ENCODE measurements at regions not wholly inside any gene's neighbourhood (a gene's known extent, or its start where the extent isn't known, plus 50 kb on each side); places are given as distances from the start of the nearest gene placed in this dataset.
"Not testable (repeated sequence)": the region's sequence is repeated elsewhere in the genome, so short reads cannot be mapped to it uniquely, and the experiment has no call there.

DNA sequence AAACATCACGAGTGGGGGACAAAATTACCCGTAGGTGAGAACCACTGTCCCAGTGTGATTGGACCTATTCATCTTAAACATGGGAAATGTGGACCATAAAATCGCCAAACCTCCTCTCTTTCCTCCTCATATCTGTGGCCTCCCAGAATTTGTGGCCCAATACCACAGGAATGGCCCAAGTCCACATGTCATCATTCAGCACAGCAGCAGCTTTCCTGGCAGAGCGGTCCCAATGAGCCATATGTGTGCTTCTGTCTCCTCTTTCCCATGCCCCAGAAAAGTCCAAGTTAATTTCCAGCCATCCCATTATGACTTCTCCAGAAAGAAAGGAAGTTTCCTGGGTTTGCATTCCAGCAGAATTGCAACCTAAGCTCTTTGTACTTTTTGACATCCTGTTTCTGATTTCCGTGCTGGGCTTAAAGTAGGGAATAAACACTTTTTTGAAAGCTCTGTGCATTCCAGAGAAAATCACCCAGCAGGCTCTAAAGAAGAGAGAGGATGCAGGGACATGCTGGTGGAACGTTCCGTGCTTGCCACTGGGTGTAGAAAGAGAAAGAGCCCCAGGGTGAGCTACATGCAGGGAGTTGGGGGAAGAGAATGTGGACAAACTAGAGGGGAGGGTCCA is 259.4 kb upstream of the PROK2 start:
- no peak for DNase-seq (ENCODE audit: low read depth in 2 of 2, low spot score in 1 of 2)

DNA sequence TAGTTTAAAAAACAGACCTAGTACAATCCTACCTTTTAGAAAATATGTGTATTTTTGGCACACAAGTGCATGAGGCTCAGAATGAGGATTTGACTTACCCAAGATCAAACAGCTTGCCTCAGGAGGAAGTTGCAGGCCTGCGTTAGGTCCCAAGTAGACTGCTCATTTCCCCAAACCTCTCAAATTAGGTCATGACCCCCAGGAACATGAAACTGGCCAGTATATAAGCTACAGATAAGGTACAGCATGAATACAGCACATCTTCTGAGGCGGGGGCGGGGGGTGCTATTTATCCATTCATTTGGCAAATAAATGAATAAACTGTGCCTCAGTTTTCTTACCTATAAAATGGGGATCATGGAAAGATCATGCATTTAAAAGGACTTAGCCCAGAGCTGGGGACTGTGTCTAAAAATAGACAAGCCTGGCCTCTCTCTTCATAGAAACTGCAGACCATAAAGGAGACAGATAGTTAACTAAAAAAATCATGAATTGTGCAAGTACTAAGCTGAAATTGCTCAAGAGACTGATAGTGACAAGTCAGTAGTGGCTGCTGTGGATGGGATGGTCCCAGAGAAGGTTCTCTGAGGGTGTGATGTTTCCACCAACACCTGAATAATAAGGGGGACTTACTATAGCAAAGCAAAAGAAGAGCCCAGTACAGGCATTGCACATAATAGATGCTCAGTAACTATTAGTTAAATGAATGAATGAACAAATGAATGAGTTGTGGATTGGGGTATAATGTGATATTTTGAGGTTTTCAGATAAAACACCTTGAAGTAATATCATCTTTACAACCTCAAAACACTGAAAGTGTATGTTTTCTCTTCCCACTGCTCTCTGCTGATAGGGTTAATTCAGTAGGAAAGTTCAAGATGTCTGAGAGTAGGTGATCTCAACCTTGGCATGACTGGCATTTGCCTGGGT is 258.5 kb upstream of the PROK2 start:
- no peak for DNase-seq (ENCODE audit: low read depth in 2 of 2, low spot score in 1 of 2)

DNA sequence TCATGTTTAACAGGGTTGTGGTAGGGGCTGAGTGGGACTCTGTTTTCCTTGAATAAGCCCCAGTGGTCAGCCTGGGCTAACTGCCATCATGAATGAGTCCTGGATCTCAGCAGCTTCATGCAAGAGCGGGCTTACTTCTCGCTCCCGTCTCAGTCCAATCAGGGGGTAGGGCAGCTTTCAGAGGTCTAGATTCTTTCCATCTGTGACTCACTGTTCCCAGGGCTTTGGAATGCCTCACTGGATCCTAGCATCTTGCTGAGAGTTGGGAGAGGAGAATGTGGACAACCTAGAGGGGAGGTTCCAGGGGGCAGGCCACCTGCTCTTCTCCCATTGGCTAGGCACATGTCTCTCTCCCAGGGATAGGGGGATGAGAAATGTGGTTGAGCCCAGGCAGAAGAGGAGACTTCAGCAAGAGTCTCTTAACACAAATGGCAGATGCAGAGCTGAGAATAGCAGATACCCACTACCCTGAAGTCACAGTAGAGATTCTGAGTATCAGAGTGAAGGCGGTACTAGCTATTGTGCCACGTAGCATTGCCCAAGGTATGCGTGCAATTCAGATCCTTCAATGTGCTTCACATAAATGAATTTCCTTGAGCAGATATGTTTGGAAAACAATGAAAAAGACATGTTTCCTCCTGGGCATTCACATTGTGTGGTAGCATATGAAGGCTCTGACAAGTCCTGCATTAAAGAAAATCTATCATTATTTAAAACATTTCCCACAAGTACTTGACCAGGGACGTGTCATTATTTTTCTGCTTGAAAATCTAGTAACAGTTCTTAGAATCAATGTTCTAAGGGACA is 257.7 kb upstream of the PROK2 start:
- DNase-seq (ENCODE audit: low read depth in 2 of 2, low spot score in 1 of 2): no peak

DNA sequence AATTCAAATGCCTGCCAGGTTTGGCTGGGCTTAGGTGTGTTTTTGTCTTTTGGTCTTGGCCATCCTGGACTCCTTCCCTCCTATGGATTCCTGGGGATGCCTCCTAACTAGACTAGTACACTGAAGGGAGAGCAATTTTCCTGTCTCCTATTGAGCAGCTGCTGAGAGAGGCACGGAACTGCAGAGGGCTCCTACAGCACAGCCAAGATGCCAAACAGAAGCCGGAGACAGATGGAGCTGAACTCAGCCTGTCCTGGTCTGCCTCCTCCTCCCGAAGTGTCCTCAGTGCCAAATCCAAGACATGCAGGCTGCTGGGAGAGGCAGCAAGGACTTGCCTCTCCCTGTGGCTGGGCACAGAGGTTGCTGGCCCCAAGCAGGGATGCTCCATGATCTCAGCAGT is 256.6 kb upstream of the PROK2 start:
- no peak for DNase-seq (ENCODE audit: low read depth in 2 of 2, low spot score in 1 of 2)

DNA sequence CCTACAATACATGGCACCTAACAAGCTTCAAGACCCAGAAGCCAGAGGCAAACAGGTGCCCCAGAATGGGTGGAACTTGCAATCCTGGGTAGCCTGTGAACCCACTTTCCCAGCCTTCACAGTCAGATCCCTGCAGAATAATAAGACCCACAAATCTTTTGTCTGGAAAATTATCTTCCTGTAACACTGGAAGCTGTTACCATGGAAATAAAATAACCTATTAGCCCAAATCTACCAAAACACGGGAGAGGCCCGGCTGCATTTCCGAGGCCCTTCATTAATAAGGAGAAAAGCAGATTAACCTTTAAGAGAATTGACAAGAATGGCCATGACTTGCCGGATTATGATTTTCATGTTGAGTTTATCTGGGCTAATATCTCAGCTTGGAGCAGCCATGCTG is 256.1 kb upstream of the PROK2 start:
- no peak for DNase-seq (ENCODE audit: low read depth in 2 of 2, low spot score in 1 of 2)

DNA sequence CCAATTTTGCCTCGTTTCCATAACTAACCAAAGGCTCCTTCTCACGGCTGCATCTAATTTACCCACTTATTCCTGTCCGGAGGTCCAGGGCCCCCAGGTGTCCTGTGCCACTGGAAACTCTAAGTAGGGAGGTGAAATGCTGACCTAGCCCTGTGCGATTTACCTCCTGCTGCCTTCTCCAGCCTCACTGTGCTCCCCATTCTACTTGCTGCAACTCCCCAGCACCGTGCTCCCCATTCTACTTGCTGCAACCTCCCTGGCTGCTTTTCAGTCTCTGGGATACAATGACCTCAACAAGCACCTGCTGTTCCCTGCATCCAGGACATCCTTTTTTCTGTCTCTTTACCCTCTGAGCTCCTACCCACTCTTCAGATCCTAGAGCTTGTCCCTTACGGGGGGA is 254.7 kb upstream of the PROK2 start:
- DNase-seq (ENCODE audit: low read depth in 2 of 2, low spot score in 1 of 2): no peak

DNA sequence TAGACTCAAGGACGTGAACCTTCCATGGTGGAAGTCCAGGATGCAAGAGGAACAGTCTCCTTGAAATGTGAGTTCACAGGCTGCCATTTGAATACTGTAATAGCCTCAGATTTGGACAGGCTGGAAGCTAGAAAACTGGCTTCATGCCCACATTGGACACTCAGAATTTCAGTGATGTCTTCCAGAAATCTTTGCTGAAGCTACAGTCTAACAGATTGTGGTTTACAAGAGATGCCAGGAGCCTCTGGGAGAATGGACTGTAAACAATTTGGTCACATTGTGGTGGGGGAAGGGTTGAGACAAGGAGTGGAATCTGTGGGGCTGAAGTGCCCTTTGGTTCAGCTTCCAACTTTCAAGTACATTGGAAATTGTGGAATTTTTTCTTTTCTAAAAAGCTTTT is 252.0 kb upstream of the PROK2 start:
- DNase-seq (ENCODE audit: low read depth in 2 of 2, low spot score in 1 of 2): no peak

DNA sequence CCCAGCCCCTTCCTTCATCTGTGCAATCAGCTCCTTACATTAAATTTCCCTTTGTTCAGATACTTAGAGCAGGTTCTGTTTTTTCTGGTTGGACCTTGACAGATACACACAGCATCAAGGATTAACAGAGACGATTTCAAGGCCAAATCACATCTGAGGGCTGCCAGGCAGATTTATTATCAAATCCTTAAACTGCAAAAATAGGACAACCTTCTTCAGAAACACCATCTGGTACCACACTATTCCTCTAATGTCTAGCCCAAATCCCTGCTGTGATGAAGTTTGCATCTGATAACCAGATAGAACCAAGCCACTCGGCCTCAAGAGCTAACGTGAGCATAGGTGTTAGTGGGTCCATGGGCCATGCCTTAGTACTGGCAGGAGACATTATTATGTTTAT is 250.7 kb upstream of the PROK2 start:
- no peak for DNase-seq (ENCODE audit: low read depth in 2 of 2, low spot score in 1 of 2)

DNA sequence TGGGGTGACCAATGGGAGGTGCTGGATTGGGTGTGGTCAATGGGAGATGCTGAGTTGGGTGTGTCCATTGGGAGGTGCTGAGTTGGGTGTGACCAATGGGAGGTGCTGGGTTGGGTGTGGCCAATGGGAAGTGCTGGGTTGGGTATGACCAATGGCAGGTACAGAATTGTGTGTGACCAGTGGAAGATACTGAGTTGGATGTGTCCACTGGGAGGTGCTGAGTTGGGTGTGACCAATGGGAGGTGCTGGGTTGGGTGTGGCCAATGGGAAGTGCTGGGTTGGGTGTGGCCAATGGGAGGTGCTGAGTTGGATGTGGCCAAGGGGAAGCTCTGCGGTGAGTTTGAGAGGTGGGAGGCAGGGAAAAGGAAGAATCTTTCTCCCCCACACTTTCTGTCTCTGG is 250.0 kb upstream of the PROK2 start:
- no peak for DNase-seq (ENCODE audit: low read depth in 2 of 2, low spot score in 1 of 2)

DNA sequence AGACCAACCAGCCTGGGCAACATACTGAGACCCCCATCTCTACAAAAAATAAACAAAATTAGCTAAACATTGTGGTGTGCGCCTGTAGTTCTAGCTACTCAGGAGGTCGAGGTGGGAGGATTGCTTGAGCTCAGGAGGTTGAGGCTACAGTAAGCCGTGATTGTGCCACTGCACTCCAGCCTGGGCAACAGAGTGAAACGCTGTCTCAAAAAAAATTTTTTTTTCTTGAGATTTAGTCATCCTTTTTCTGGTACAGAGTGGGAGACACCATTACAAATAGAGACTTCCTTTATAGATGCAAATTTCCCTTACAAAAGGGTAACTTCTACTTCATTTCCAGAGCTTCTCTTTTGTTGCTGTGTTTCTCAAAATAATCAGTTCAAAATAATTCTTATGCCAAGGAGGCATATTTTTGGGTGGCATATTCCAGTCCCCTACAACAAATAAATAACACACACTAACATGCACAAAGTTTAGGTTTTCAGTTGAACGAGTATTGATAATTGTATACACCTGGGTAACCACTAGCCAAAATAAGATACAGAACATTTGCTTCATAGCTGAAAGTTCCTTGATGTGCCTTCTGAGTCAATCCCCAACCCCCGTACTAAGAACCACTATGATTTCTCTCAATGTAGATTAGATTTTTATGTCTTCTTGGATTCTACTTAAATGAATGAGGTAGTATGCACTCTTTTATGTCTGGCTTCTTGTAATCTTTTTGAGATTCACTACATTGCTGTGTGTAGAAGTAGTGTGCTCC is 248.9 kb upstream of the PROK2 start:
- no peak for DNase-seq (ENCODE audit: low read depth in 2 of 2, low spot score in 1 of 2)

DNA sequence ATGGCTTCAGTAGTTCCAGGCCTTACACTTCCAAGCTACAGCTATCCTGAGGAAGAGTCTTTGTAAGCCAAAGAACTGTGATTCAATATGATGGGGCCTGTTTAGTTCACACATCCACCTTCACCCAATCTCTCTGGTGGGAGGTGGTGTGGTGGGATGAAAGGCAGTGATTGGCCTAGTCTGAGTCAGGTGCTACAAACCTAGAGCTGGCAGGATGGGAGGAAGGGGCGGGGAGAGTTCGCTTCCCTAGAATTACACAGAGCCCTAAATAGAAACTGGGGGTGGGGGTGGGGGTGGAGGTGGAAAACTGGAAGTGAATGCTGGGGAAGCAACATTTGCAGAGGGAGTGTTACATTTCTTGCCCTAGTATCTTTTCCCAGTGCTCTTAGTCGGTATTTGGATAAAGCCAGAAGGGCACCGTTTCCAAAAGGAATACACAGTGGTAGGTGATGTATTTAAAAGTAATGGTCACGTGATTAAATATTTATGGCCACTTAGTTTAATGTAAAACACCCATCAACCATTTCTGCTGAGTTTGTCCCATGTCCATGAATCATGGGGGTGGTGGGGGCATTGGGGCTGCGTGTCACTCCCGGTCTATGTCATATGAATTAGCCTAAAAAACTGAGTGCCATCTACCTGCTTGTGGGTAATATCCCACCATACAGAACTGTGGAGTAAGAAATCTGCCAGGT is 247.6 kb upstream of the PROK2 start:
- no peak for DNase-seq (ENCODE audit: low read depth in 2 of 2, low spot score in 1 of 2)

DNA sequence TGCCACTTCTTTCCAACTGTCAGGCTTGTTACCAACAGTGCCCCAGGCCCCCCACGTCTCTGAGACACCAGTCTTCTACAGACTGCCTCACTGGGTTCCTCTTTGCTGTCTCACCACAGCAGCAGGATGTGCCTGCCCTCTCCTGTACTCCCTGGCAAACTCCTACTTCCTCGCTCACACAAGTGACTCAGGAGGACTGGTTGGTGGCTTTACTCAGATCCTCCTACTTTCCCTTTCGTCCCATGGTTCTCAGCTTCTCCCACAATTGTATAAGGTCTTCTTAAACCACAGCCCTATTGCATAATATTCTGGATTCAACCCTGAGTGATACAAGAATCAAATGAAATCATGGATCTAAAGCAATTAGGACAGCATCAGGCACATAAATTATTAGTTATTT is 246.6 kb upstream of the PROK2 start:
- no peak for DNase-seq (ENCODE audit: low read depth in 2 of 2, low spot score in 1 of 2)

DNA sequence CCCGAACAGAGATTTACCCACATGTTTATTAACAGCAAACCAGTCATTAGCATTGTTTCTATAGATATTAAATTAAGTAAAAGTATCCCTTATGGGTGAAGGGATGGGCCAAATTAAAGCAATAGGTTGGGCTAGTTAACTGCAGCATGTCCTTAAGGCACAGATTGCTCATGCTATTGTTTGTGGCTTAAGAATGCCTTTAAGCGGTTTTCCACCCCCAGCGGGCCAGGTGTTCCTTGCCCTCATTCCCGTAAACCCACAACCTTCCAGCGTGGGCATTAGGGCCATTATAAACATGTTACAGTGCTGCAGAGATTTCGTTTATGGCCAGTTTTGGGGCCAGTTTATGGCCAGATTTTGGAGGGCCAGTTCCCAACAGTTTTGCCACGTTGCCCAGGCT is 245.3 kb upstream of the PROK2 start:
- not testable (repeated sequence) for DNase-seq (ENCODE audit: low read depth in 2 of 2, low spot score in 1 of 2)

DNA sequence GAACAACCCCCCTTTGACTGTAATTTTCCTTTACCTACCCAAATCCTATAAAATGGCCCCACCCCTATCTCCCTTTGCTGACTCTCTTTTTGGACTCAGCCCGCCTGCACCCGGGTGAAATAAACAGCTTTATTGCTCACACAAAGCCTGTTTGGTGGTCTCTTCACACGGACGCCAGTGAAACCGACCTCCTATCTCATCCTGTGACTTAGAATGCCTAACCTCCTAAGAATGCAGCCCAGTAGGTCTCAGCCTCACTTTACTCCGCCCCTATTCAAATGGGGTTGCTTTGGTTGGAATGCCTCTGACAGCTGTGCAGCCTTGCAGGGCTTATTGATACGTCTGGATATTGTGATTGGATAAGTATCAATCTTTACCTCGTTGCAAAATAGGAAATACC is 243.8 kb upstream of the PROK2 start:
- not testable (repeated sequence) for DNase-seq (ENCODE audit: low read depth in 2 of 2, low spot score in 1 of 2)

DNA sequence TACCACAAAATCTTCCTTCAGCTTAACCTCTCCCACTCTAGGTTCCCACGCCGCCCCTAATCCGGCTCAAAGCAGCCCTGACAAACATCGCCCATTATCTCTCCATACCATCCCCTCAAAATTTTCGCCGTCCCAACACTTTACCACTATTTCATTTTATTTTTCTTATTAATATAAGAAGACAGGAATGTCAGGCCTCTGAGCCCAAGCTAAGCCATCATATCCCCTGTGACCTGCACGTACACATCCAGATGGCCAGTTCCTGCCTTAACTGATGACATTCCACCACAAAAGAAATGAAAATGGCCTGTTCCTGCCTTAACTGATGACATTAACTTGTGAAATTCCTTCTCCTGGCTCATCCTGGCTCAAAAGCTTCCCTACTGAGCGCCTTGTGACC is 243.4 kb upstream of the PROK2 start:
- DNase-seq (ENCODE audit: low read depth in 2 of 2, low spot score in 1 of 2): not testable (repeated sequence)

DNA sequence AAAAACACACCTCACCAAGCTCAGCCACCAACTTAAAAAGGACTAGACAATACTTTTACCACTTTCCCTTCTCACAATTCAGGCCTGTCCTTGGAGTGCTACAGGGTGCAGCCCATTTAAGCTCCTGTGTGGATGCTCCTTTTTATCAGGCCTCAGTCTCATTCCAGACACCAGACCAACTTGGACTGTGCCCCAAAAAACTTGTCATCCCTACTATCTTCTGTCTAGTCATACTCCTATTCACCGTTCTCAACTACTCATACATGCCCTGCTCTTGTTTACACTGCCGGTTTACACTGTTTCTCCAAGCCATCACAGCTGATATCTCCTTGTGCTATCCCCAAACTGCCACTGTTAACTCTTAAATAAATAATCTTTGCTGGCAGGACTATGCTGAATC is 242.8 kb upstream of the PROK2 start:
- not testable (repeated sequence) for DNase-seq (ENCODE audit: low read depth in 2 of 2, low spot score in 1 of 2)

DNA sequence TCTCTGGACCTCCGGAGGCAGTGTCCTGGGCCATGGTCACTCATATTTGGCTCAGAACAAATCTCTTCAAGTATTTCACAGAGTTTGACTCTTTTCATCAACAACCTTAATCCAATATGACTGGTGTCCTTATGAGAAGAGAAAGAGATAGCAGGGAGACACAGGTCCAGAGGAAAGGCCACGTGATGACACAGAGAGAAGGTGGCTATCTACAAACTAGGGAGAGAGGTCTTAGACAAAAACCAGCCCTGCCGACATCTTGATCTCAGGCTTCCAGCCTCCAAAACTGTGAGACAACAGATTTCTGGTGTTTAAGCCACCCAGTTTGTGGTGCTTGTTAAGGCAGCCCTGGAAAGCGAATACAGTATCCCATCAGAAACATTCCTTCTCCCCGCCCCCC is 237.1 kb upstream of the PROK2 start:
- DNase-seq (ENCODE audit: low read depth in 2 of 2, low spot score in 1 of 2): no peak

DNA sequence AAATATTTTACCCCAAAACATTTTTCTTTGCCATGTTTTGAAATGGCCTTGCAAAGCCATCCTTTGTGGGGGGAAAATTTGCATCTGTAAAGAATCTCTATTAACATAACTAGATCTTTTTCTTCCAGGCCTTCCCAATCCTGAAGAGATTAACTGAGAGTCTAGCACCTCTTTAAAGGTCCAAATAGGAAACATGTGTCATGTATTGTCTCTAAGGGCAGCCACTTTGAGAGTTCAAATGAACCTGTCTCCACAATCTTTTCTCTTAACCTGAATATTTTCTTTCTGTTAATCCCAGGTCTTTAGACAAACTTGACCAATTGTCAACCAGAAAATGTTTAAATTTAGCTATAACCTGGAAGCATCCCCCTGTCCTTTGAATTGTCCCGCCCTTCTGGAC is 236.6 kb upstream of the PROK2 start:
- no peak for DNase-seq (ENCODE audit: low read depth in 2 of 2, low spot score in 1 of 2)

DNA sequence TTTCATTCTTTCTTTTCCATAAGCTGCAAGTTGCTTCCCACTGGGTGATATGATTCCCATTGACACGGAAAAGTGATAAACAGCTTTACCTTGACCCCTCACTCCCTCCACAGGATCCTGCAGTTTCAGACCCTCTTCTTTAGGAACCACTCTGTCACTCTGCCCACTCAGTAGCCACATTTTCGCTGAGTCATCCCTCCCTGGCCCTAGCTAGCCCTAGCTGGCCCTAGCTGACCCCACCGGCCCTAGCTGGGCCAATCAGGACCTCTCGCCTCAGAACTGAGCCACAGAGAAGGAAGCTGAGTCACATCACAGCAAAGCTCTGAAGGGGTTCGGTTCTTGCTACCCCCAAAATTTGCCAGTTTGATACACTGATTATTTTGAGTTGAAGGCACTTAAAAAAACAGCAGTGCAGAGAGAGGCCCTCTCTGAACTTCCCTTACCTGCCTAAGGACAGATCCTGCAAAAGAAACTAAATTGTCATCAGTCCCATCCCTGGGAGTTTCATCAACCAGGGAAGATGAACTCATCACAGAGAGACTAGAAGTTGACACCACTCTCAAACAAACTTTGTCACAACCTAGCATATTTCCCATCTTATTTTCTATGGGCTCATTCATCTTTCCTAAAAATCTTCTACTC is 233.5 kb upstream of the PROK2 start:
- no peak for DNase-seq (ENCODE audit: low read depth in 2 of 2, low spot score in 1 of 2)

DNA sequence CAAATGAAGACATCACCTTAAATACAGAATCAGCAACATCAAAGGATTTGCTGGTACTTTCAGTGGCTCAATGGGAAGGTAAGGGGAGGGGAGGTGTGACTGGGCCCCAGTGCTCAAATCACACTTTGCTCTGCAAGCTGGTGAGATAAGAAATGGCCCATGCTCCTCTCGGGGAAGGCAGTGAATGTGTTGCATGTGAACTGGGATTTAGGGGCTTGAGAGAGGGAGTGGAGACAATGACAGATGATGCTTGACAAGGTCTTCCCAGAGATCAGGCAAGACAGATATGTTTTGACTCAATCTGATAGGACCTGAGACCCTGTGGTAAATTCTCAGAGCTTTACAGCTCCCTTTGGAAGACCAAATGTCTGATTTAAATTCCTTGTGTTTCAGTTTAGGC is 233.0 kb upstream of the PROK2 start:
- no peak for DNase-seq (ENCODE audit: low read depth in 2 of 2, low spot score in 1 of 2)

All from stimulated activated CD8-positive, alpha-beta memory T cell treated with anti-CD3 and anti-CD28 coated beads, Interleukin-4, amount 100 ng/mL, for 1 hour (primary cell).